ENCODE measurements at regions not wholly inside any gene's neighbourhood (a gene's known extent, or its start where the extent isn't known, plus 50 kb on each side); places are given as distances from the start of the nearest gene placed in this dataset.

DNA sequence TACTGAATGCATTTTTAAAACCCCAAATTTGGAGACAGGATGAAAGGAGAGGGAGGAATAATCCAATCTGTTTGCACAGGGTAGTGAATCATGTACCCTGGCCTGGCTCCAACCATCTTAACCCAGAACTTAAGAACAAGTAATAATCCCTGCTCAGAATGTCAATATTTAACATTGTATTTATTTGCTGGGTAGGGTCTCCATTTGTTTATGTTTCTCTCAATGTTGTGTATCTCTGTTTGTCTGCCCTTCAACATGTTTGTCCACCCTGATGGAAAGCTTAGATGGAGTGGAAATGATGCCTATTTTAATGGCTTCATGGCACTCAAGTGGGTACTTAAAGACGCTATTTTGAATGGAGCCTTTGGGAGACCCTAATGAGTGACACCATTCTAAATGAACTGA is 54.4 kb upstream of the CDC42BPA start:
- DNase-seq (ENCODE audit: low read depth): no peak

DNA sequence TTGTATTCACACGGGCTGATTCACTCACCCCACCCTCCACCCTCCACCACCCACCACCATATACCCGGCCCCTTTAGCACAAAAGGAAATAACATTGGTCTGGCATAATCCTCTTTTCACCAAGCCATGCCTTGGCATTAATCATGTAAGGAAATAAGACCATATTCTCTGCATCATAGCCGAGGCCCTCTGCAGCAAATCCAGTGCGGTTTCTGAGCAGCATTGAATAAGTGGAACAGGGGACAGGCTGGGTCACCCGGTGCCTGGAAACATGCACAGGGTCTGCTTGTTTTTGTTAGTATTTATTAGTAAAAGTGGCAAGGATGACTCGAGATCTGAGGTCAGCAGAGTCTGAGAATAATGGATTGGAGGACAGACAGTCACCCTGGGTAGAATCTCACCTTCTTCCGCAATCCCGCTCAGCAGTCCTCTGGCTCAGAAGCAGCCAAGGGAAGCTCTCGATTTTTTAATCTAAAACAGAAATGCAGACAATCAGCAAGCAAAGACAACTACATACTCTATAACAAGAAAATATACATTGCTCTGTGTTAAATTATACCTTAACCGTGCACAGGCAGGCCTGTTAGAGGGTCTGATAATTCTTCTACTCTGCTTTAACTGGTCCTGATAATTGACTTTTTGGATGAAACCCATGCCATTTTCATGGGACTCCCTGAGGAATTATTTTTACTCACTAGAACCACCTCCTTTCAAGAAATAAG is 52.4 kb upstream of the CDC42BPA start:
- H3K4me3 ChIP-seq (ENCODE audit: low read depth, low read length): no peak overlapping the region
- DNase-seq (ENCODE audit: low read depth): no peak
- TF ChIP-seq MYC (IDR thresholded peaks at IDR 0.05; ENCODE audit: low read depth, low read length): no peak
- TF ChIP-seq MAX (IDR thresholded peaks at IDR 0.05; ENCODE audit: low read depth, low read length): no peak
- TF ChIP-seq, protein P1, sequence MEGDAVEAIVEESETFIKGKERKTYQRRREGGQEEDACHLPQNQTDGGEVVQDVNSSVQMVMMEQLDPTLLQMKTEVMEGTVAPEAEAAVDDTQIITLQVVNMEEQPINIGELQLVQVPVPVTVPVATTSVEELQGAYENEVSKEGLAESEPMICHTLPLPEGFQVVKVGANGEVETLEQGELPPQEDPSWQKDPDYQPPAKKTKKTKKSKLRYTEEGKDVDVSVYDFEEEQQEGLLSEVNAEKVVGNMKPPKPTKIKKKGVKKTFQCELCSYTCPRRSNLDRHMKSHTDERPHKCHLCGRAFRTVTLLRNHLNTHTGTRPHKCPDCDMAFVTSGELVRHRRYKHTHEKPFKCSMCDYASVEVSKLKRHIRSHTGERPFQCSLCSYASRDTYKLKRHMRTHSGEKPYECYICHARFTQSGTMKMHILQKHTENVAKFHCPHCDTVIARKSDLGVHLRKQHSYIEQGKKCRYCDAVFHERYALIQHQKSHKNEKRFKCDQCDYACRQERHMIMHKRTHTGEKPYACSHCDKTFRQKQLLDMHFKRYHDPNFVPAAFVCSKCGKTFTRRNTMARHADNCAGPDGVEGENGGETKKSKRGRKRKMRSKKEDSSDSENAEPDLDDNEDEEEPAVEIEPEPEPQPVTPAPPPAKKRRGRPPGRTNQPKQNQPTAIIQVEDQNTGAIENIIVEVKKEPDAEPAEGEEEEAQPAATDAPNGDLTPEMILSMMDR (IDR thresholded peaks at IDR 0.05; ENCODE audit: low read depth, low read length): no peak
- TF ChIP-seq POLR2A (IDR thresholded peaks at IDR 0.05; ENCODE audit: extremely low read depth, insufficient read length): no peak

More for the DNA sequence above, 54.4 kb upstream of the CDC42BPA start:
- TF ChIP-seq MAX (IDR thresholded peaks at IDR 0.05; ENCODE audit: low read depth, low read length) (no peak), POLR2A (IDR thresholded peaks at IDR 0.05; ENCODE audit: extremely low read depth, insufficient read length) (no peak)
- no peak overlapping the region for H3K4me3 ChIP-seq (ENCODE audit: low read depth, low read length)

- no peak for DNase-seq (ENCODE audit: low read depth)
- H3K4me3 ChIP-seq (ENCODE audit: low read depth, low read length): no peak overlapping the region
- TF ChIP-seq POLR2A (IDR thresholded peaks at IDR 0.05; ENCODE audit: extremely low read depth, insufficient read length): no peak
- no peak for TF ChIP-seq MAX (IDR thresholded peaks at IDR 0.05; ENCODE audit: low read depth, low read length)
- no peak for TF ChIP-seq MYC (IDR thresholded peaks at IDR 0.05; ENCODE audit: low read depth, low read length)
- TF ChIP-seq, protein P1 (IDR thresholded peaks at IDR 0.05; ENCODE audit: low read depth, low read length): no peak
Observed at GRCh38 chr1:227369102-227369760, 50.9 kb upstream of the CDC42BPA start.

Measured in NB4 (cell line).